ENCODE measurements at regions not wholly inside any gene's neighbourhood (a gene's known extent, or its start where the extent isn't known, plus 50 kb on each side); places are given as distances from the start of the nearest gene placed in this dataset.

- TF ChIP-seq EZH2 (IDR thresholded peaks at IDR 0.05; ENCODE audit: low read length, missing control alignments) (no peak), CTCF (conservative IDR thresholded peaks at IDR 0.05 in 1 of 2, IDR thresholded peaks at IDR 0.05 in 1 of 2; ENCODE audit: low read depth in 1 of 2, low read length in 2 of 2) (no peak)
Observed at GRCh38 chr10:93206652-93207051, 133.0 kb downstream of the CYP26A1 start.
